Osteoblast (primary cell): ENCODE measurements at regions not wholly inside any gene's neighbourhood (a gene's known extent, or its start where the extent isn't known, plus 50 kb on each side); places are given as distances from the start of the nearest gene placed in this dataset.

Experiments used
- DNase-seq: peaks from one replicate; pipeline ENCODE4 v3.0.0; 2011; ENCODE audit warnings: low spot score, mixed read lengths; ENCODE audit not compliant: insufficient read length; ENCODE audit errors: missing footprints
- H2AFZ ChIP-seq: 2 replicates; pipeline ENCODE4 v1.6.0; 2011; ENCODE audit warnings: mild to moderate bottlenecking, low read length
- H3K27ac ChIP-seq: 2 replicates; pipeline ENCODE4 v1.5.1; 2011; ENCODE audit warnings: mild to moderate bottlenecking, low read depth, low read length, moderate library complexity
- H3K27me3 ChIP-seq: 2 replicates; pipeline ENCODE4 v1.6.0; 2012; ENCODE audit warnings: mild to moderate bottlenecking, control low read depth, inconsistent platforms, low read length, moderate library complexity; ENCODE audit not compliant: insufficient read depth
- H3K36me3 ChIP-seq: 2 replicates; pipeline ENCODE4 v1.5.1; 2011; ENCODE audit warnings: mild to moderate bottlenecking, low read length, control low read depth, moderate library complexity; ENCODE audit not compliant: insufficient read depth
- H3K4me1 ChIP-seq: 2 replicates; pipeline ENCODE4 v1.5.1; 2011; ENCODE audit warnings: mild to moderate bottlenecking, low read length, control low read depth, moderate library complexity; ENCODE audit not compliant: insufficient read depth
- H3K4me2 ChIP-seq: 2 replicates; pipeline ENCODE4 v1.6.0; 2011; ENCODE audit warnings: mild to moderate bottlenecking, low read length; ENCODE audit not compliant: insufficient read depth
- H3K4me3 ChIP-seq: fragments of 200-600 bp; sonication (generic); 3 replicates; pipeline ENCODE4 v1.5.1; 2012; ENCODE audit warnings: mild to moderate bottlenecking, low read length, inconsistent platforms; ENCODE audit not compliant: insufficient read depth
- H3K79me2 ChIP-seq: 2 replicates; pipeline ENCODE4 v1.6.0; 2012; ENCODE audit warnings: mild to moderate bottlenecking, low read length, control low read depth, inconsistent platforms; ENCODE audit not compliant: insufficient read depth
- H3K9me3 ChIP-seq: 2 replicates; pipeline ENCODE4 v1.5.1; 2011; ENCODE audit warnings: low read depth, low read length, control low read depth
- H4K20me1 ChIP-seq: 2 replicates; pipeline ENCODE4 v1.6.0; 2012; ENCODE audit warnings: mild to moderate bottlenecking, low read length, control low read depth; ENCODE audit not compliant: insufficient read depth
- TF ChIP-seq, protein P1 (sequence below): IDR thresholded peaks from 2 replicates; pipeline ENCODE4 v1.5.1; 2011; ENCODE audit warnings: mild to moderate bottlenecking, low read depth, low read length, moderate library complexity; ENCODE audit errors: extremely low read depth

DNA sequence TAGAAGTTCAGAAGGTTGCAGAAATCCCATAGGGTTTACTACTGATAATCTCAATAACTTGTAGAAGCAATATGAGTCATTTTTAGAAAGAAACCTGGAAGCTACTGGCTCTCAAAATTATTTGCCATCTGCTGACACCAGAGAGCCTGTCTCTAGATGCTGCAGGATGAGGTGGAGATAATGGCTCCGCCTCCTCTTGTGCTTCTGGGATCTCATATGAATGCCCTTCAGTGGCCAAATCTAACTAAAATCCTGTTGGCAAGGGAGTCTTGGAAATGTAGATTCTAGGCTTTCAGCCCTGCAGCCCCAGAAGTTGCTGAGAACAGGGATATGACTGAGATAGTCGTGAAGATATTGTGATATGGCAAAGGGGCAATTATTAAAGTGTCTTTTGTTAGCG, 348.1 kb downstream of the CCSER2 start:
- Histone ChIP-seq H3K27me3 (no peaks in the 10 kb centered on the region), H3K4me3 (no peak overlapping the region), H3K4me1 (no peaks in the 10 kb centered on the region), H3K27ac (no peak overlapping the region), H3K9me3 (no peaks in the 10 kb centered on the region), H3K79me2 (no peaks in the 10 kb centered on the region), H3K36me3 (no peaks in the 10 kb centered on the region), H4K20me1 (no peaks in the 10 kb centered on the region), H2AFZ (no peak overlapping the region), H3K4me2 (no peak overlapping the region)
- TF ChIP-seq, protein P1, sequence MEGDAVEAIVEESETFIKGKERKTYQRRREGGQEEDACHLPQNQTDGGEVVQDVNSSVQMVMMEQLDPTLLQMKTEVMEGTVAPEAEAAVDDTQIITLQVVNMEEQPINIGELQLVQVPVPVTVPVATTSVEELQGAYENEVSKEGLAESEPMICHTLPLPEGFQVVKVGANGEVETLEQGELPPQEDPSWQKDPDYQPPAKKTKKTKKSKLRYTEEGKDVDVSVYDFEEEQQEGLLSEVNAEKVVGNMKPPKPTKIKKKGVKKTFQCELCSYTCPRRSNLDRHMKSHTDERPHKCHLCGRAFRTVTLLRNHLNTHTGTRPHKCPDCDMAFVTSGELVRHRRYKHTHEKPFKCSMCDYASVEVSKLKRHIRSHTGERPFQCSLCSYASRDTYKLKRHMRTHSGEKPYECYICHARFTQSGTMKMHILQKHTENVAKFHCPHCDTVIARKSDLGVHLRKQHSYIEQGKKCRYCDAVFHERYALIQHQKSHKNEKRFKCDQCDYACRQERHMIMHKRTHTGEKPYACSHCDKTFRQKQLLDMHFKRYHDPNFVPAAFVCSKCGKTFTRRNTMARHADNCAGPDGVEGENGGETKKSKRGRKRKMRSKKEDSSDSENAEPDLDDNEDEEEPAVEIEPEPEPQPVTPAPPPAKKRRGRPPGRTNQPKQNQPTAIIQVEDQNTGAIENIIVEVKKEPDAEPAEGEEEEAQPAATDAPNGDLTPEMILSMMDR = no peak
- DNase-seq = no peak

DNA sequence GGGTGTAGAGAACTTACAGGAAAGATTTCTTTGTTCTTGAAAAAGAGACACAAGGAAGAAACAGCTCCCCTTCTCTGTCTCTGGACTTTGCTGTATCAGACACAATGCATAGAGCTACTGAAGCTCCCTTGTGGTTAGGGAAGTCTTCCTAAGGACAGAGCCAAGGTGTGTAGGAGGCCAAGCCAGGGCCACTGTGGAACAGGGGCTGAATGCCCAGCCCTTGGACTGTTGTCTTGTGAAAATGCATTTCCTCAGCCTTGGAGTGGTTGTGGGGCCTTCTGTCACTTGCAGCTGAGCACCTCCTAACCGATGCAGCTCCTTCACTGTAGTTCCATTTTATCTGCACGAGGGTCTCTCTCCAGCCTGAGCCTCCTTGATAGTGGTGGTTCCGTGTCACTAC, 353.4 kb downstream of the CCSER2 start:
- H3K27me3 ChIP-seq = no peaks in the 10 kb centered on the region
- H3K9me3 ChIP-seq = no peaks in the 10 kb centered on the region
- H3K4me3 ChIP-seq = no peak overlapping the region
- H3K79me2 ChIP-seq = no peaks in the 10 kb centered on the region
- H3K4me2 ChIP-seq = no peak overlapping the region
- TF ChIP-seq, protein P1 = no peak
- H3K4me1 ChIP-seq = no peaks in the 10 kb centered on the region
- no peak for DNase-seq
- no peaks in the 10 kb centered on the region for H4K20me1 ChIP-seq
- H2AFZ ChIP-seq = no peak overlapping the region
- no peaks in the 10 kb centered on the region for H3K36me3 ChIP-seq
- no peak overlapping the region for H3K27ac ChIP-seq

DNA sequence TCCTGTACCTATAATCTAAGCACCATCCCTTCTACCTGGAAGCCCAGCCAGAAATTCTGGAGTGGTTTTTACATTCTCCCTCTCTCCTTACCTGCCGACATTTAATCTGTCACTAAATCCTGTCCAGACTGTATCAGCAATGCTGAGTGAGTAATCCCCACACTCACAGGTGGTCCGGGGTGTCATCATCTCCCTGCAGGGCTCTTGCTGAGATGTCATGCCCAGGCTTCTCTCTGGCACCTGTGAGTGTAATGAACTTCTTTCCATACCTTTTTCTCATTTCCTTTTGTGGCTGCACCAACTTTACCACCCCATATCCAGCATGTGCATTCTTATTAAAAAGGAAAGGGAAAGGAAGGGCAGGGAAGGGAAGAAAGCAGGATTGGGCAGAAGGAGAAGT, 355.2 kb downstream of the CCSER2 start:
- Histone ChIP-seq H3K4me3 (no peak overlapping the region), H3K79me2 (no peaks in the 10 kb centered on the region), H3K9me3 (no peaks in the 10 kb centered on the region), H3K4me2 (no peak overlapping the region), H3K27me3 (no peaks in the 10 kb centered on the region), H3K4me1 (no peaks in the 10 kb centered on the region), H3K27ac (no peak overlapping the region), H3K36me3 (no peaks in the 10 kb centered on the region), H2AFZ (no peak overlapping the region), H4K20me1 (no peaks in the 10 kb centered on the region)
- TF ChIP-seq, protein P1 = no peak
- DNase-seq = no peak

GRCh38 chr10:84683980-84684740, 355.8 kb downstream of the CCSER2 start:
- DNase-seq = no peak
- no peaks in the 10 kb centered on the region for H3K79me2 ChIP-seq
- no peak overlapping the region for H3K27ac ChIP-seq
- H4K20me1 ChIP-seq = no peaks in the 10 kb centered on the region
- no peaks in the 10 kb centered on the region for H3K27me3 ChIP-seq
- no peaks in the 10 kb centered on the region for H3K4me1 ChIP-seq
- TF ChIP-seq, protein P1 = no peak
- H3K4me3 ChIP-seq = no peak overlapping the region
- H3K4me2 ChIP-seq = no peak overlapping the region
- H2AFZ ChIP-seq = no peak overlapping the region
- no peaks in the 10 kb centered on the region for H3K36me3 ChIP-seq
- no peaks in the 10 kb centered on the region for H3K9me3 ChIP-seq
